ENCODE measurements at regions not wholly inside any gene's neighbourhood (a gene's known extent, or its start where the extent isn't known, plus 50 kb on each side); places are given as distances from the start of the nearest gene placed in this dataset.
A peak's percentile ranks its signal among the peaks of the same experiment; 100 is the strongest.
"Not testable (repeated sequence)": the region's sequence is repeated elsewhere in the genome, so short reads cannot be mapped to it uniquely, and the experiment has no call there.

DNA sequence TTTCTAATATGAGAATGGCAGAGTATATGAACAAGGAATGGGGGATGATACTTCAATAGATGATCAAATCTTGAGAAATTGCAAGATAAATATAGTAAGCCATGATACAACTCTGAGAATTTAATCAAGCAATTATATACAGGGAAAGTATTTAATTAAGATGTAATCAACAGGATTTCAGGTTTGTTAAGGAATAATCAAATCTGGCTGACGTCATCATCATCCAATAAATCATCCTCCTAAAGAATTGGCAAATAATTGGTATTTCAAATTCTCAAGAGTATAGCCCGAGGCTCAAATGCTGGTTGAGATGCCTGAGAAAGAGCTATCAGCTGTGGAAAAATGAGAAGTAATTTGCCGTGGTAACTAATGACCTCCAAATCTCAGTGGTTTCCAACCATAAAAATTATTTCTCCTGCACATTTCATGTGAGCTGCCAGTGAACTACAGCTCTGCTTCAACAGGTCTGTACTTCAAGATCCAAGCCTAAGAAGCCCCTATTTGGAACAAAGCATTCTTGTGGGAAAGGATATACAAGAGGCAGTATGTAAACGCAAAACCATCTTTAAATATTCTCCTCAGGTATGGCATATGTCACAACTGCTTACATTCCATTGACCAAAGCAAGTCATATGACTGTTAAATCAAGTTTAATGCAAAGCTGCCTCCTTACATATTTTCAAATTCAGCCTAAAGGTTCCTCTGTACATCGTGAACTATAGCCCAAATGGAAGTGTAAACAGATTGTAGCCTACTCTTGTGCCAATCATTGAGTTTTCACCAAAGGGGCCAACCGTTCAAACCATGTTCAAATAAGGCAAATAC is 503.0 kb downstream of the KIF20B start:
- DNase-seq (ENCODE audit: extremely low read depth in 1 of 11, low read depth in 9 of 11, low spot score in 4 of 11), result no peak

DNA sequence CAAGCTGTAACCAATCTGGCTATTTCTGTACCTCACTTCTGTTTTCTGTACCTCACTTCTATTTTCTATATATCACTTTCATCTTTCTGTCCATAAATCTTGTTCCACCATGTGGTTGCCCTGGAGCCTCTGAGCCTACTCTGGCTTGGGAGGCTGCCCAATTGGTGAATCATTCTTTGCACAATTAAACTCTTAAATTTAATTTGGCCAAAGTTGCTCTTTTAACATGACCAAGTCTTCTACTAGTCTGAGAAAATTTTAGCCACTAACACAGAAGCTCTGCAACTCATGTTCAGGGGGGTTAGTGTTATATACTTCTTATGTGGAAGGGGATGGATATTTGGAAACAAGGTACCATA is 503.5 kb downstream of the KIF20B start:
- DNase-seq (ENCODE audit: extremely low read depth in 1 of 11, low read depth in 9 of 11, low spot score in 4 of 11), result no peak

DNA sequence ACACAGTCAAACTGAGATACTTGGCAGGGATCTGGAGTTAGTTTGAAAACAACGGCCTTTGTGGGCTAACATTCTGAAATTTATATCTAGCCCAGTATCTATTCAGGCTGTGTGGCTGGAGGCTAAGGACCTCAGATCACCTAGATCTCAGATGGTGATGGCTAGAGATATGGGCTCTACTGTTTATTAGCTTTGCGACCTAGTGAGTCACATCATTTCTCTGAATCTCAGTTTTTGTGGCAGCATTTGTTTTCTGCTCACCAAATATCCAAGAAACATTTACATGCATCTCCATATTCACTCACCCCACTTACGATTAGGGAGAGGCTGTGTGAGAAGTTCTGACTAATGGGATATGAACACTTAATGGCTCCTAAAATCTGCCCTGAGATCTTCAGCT is 503.9 kb downstream of the KIF20B start:
- DNase-seq (ENCODE audit: extremely low read depth in 1 of 11, low read depth in 9 of 11, low spot score in 4 of 11), result no peak

DNA sequence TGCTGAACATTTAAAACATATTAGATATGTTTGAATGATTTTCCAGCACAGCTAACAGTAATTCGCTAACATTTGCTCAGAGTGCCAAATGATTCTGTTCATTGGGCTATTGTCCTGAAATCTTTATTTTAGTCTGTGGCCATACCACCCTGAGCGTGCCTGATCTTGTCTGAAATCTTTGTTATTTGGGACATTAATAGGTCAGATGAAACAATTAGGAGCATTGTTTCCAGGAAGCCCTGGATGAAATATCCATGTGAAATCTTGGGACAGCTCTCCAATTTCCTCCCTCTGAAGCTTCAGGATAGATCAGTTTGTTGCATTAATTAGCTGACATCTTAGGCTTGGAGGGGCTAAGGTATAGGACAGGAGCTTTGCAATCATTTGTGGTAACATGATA is 512.0 kb downstream of the KIF20B start:
- no peak for DNase-seq (ENCODE audit: extremely low read depth in 1 of 11, low read depth in 9 of 11, low spot score in 4 of 11)

DNA sequence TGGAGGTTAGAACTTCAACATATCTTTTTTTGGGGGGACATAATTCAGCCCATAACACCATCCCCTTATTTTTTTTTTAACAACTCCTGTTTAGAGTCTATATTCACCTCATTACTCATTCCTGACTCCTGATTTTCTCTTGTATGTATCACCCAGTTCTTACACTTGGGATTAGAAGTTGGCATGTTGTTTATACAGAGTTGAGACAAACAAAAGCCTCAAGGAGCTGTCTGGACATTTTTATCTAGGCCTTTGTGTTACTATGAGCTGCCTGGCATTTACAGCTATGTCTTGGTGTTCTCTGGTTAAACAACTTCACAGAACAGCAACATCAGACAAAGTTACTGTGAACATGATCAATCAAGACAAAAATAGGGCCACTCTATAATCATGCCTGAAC is 517.5 kb downstream of the KIF20B start:
- DNase-seq (ENCODE audit: extremely low read depth in 1 of 11, low read depth in 9 of 11, low spot score in 4 of 11), result no peak

DNA sequence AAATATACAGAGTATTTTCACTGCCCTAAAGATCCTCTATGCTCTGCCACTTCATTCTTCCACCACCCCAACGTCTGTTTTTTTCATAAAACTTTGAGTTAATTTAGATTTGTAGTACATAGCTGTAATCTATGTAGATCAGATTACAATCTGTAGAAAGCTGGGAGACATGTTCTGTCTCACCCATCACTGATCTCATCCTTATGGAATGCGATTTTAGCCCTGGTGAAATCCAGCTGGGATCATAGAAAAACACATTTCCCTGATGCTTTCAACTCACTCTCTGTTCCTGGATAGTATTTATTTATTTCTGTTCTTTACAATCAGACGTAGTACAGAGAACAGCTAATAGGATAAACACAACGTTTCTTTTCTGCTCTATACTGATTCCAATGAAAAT is 521.0 kb downstream of the KIF20B start:
- no peak for DNase-seq (ENCODE audit: extremely low read depth in 1 of 11, low read depth in 9 of 11, low spot score in 4 of 11)

DNA sequence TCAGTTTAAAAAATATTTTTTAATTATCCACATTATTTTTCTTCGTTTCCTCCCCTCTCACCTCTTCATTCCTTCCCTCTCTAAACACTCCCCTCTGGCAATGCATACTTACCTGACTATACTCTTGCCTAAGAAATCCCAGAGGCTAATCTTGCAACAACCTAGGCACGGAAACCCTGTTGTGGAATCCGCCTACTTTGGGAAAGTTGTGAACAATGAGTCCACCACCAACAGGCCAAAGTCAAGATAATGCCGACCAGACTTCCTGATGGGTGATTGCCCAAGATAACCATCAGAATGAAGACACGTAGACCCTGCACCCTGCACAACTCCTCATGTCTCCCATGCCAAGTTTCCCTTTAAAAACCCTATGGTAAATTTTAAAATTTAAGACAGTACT is 521.5 kb downstream of the KIF20B start:
- DNase-seq (ENCODE audit: extremely low read depth in 1 of 11, low read depth in 9 of 11, low spot score in 4 of 11), result no peak

DNA sequence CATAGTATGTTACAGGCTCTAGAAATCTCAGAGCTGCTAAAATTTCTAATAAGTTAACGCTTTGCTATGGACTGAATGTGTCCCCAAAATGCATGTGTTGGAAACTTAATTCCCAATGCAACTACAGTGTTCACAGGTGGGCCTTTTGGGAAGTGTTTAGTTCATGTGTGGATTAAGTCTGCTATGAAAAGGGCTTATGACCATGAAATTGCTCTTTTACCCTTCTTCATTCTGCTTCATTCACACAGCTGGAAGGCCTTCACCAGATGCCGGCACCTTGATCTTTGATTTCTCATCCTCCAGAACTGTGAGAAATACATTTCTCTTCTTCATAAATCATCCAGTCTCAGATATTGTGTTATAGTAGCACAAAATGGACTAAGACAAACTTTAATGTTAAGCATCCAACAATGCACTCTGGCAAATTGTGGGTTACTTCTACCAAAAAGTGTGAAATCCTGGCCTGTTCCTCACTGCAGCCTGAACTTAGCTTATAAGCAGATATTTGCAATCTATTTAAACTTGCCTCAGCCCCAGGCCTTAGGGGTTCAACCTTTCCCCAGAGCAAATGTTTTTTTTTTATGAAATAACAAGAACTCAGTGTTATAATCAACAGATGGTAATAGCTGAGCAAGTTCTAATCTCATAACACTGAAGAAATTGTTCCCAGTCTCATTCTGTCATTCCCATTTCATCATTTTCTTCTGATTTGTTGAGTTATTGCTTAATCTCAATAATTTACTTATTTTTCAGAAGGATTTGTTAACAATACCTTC is 523.6 kb downstream of the KIF20B start:
- no peak for DNase-seq (ENCODE audit: extremely low read depth in 1 of 11, low read depth in 9 of 11, low spot score in 4 of 11)

DNA sequence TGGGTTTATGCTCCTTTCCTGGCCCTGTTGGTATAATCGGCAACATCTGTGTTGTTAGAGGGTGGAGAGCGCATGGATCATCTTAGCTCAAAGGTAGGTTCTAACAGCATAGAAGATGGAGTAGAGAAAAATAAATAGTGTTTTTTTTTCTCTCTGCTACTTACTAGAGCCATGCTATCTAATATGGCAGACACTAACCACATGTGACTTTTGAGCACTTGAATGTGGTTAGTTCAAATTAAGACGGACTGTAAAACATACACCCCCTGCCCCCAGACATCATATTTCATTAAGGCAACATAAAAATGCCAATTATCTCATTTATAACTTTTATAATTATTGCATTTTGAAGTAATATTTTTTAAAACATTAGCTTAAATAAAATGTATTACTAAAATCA is 525.1 kb downstream of the KIF20B start:
- DNase-seq (ENCODE audit: extremely low read depth in 1 of 11, low read depth in 9 of 11, low spot score in 4 of 11), result no peak

DNA sequence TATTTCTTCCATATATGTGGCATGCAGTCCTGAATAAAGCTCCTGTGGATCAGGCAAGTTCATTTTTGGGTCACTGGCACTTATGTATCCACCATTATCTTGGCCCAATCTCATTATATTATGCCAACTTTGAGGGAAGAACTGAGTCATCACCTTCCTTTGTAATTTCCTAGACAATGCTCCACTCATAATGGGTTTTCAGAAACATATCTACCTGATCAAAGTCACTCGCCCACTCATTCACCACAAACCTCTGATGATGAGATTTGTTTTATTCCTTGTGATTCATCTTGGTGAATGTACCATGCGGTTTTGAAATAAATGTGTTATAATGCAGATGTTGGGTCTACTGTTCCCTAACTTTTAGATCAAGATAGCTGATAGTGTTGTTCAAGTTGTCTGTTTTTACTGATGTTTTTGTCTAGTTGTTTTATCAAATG is 525.8 kb downstream of the KIF20B start:
- DNase-seq (ENCODE audit: extremely low read depth in 1 of 11, low read depth in 9 of 11, low spot score in 4 of 11), result no peak

DNA sequence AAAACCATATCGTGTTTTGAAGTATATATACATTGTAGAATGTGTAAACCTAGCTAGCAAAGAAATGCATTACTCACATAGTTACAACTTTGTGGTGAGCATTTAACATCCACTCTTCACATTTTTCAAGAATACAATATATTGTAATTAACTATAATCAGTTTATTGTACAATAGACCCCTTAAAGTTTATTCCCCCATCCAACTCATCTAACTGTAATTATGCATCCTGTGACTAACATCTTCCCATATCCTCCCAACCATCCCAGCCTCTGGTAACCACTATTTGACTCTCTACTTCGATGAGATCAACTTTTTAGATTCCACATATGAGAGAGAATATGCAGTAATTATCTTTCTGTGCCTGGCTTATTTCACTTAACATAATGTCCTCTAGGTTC is 526.4 kb downstream of the KIF20B start:
- no peak for DNase-seq (ENCODE audit: extremely low read depth in 1 of 11, low read depth in 9 of 11, low spot score in 4 of 11)

DNA sequence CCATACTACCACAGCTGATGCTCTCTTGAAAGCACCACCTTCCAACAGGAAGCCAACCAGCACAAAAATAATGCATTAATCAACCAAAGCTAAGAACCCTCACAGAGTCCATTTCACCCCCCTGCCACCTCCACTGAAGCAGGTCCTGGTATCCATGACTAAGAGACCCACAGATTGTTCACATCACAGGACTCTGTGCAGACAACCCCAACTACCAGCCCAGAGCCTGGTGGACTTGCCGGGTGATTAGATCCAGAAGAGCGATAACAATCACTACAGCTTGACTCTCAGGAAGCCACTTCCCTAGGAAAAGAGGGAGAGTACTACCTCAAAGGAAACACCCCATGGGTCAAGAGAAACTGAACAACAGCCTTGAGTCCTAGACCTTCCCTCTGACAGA is 528.1 kb downstream of the KIF20B start:
- no peak for DNase-seq (ENCODE audit: extremely low read depth in 1 of 11, low read depth in 9 of 11, low spot score in 4 of 11)

DNA sequence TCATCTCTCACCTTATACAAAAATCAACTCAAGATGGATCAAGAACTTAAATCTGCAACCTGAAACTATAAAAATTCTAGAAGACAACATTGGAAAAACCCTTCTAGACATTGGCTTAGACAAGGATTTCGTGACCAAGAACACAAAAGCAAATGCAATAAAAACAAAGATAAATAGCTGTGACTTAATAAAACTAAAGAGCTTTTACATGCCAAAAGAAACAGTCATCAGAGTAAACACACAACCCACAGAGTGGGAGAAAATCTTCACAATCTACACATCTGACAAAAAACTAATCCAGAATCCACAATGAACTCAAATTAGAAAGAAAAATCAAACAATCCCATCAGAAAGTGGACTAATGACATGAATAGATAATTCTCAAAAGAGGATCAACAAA is 532.4 kb downstream of the KIF20B start:
- not testable (repeated sequence) for DNase-seq (ENCODE audit: extremely low read depth in 1 of 11, low read depth in 9 of 11, low spot score in 4 of 11)

DNA sequence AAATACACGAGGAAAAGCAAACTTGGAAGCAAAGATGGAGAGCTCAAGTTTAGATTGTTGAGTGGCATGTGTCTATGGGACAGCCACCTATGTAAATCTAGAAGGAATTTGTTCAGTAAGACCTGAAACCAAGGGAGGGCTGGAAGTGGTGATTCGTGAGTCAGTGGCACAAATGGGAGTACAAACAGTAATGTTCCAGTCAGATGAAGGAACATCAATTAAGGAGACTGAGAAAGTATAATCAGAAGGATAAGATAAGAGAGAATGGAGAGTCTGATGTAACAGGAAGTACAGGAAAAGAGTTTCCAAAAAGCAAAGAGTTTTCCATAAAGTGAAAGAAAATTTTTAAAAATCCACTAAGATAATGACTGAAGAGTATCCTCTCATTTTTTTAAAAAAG is 544.2 kb downstream of the KIF20B start:
- DNase-seq (ENCODE audit: extremely low read depth in 1 of 11, low read depth in 9 of 11, low spot score in 4 of 11), result no peak

DNA sequence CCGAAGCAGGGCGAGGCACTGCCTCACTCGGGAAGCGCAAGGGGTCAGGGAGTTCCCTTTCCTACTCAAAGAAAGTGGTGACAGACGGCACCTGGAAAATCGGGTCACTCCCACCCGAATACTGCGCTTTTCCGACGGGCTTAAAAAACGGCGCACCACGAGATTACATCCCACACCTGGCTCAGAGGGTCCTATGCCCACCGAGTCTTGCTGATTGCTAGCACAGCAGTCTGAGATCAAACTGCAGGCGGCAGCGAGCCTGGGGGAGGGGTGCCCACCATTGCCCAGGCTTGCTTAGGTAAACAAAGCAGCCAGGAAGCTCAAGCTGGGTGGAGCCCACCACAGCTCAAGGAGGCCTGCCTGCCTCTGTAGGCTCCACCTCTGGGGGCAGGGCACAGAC is 549.4 kb downstream of the KIF20B start:
- DNase-seq (ENCODE audit: extremely low read depth in 1 of 11, low read depth in 9 of 11, low spot score in 4 of 11), result not testable (repeated sequence)

DNA sequence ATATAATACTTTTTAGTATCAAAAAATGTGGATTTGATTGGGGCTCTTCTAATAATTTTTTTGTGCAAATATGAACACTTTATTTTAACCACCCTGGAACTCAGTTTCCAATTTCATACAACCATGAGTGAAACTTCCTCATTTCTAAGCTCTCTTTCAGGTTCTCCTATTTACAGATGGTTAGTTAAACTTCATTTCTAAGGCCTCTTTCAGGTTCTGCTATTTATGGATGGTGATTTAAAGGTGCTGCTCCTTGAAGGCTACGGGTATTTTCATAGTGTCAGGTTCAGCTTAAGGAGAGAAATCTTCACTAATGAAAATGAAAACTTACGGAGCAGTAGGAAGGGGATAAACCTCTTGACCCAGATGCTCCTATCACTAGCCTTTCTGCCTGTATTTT is 568.3 kb downstream of the KIF20B start:
- DNase-seq (ENCODE audit: extremely low read depth in 1 of 11, low read depth in 9 of 11, low spot score in 4 of 11), result no peak

DNA sequence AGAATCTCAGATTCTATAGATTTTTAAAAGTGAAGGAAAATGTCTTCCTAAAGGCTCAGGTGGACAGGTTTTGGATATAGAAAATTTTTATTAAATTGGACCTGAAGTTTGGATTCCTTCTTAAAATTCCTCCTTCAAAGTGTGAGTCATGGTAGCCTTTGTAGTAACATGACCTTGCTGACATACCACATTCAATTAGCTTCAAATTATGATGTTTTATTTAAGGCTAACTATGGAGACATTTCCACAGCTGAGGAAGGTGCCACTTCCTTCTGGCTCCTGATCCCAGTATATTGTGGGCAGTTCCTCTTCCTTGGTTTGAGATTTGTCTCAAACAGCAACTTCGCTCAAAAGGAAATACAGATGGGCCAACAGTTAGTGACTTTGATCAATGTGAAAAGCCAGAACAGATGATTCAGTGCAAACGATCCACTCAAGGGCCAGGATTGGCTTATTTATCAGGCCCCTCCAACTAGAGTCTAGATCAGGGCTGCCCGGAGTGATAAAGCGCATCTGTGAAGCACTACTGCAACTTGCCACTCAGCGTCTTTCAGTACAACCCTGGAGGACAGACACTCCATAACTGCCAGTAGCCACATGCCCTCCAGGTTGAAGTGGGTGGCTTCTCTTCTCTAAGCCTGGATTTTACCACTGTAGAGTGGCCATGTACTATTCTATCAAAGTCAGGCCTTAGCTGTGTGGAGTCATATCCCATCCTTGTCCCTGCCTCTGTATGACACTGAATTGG is 573.5 kb downstream of the KIF20B start:
- no peak for DNase-seq (ENCODE audit: extremely low read depth in 1 of 11, low read depth in 9 of 11, low spot score in 4 of 11)

DNA sequence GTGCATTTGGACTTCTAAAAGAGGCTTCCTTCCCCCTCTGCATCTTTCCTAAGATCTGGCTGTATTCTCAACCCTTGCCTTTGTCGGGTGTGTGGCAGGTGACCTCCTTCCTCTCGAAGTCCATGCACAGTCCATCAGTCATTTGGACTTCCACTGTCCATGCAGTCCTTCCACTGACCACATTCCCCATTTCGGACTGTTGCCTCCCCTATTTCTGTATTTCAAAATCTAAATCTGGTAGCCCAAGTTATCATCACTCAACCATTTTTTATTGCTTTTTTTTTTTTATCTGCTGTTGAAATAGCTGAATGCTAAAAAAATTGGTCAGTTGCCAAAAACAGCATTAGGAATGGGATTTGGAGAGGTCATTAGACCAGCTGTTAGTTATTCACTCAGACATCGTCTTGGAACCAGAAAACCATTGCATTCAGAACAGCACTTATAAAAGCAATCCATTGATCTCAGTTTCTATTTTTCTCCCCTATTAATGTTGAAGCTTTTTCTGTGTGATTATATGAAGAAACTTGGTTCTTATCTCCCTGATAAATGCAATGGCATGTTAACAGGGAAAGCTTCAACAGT is 575.6 kb downstream of the KIF20B start:
- peak in 4 of 11 donors; percentile 7 to 24 (median 18) for DNase-seq (ENCODE audit: extremely low read depth in 1 of 11, low read depth in 9 of 11, low spot score in 4 of 11)

DNA sequence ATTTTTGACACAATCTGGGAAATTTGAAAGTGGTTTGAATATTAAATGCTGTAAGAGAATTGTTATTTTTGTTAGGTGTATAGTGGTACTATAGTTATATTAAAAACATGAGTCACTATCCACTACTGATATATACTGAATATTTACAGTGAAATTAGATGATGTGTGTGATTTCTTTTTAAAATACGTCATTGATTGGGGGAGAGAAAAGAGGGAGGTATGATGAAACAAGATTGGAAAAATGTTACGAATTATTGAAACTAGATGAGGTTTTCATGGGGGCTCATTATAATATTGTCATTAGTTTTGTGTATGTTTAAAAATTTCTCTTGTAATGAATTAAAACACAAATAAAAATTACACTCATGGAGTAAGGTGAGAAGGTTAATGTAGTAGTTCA is 571.4 kb downstream of the HTR7 start:
- no peak for DNase-seq (ENCODE audit: extremely low read depth in 1 of 11, low read depth in 9 of 11, low spot score in 4 of 11)

DNA sequence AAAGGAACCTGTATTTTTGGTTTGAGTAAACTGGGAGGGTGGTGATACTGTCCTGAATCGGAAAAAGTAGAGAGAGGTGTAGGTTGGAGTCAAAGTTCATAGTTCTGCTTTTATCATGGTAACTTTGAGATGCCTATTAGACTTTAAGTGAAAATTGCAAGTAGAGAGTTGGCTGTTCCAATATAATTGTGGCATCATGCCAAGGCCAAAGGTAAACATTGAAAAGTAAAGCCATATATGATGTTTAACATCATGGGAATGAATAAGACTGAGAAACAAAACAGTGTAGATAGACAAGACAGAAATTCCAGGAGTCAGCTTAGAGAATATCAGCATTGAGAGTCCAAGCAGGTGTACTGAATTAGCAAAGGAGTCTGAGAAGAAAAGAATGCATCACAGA is 570.9 kb downstream of the HTR7 start:
- DNase-seq (ENCODE audit: extremely low read depth in 1 of 11, low read depth in 9 of 11, low spot score in 4 of 11), result no peak
